ENCODE measurements at regions not wholly inside any gene's neighbourhood (a gene's known extent, or its start where the extent isn't known, plus 50 kb on each side); places are given as distances from the start of the nearest gene placed in this dataset.

GRCh38 chr2:133780997-133781513 lies 212.8 kb upstream of the NCKAP5 start:
- H3K4me3 ChIP-seq (replicated peaks; ENCODE audit: low read depth, low read length): no peak overlapping the region
- no peak for DNase-seq (ENCODE audit: extremely low read depth, low read depth)
- TF ChIP-seq CTCF (IDR thresholded peaks at IDR 0.05; ENCODE audit: low read depth, low read length, missing control alignments): no peak

- no peak for TF ChIP-seq CTCF (IDR thresholded peaks at IDR 0.05; ENCODE audit: low read depth, low read length, missing control alignments)
- no peak overlapping the region for H3K4me3 ChIP-seq (replicated peaks; ENCODE audit: low read depth, low read length)
- no peak for DNase-seq (ENCODE audit: extremely low read depth, low read depth)
These were observed 218.9 kb upstream of the NCKAP5 start for GRCh38 chr2:133787207-133787606.

GRCh38 chr2:133787651-133788050 lies 219.4 kb upstream of the NCKAP5 start:
- DNase-seq (ENCODE audit: extremely low read depth, low read depth): no peak
- no peak overlapping the region for H3K4me3 ChIP-seq (replicated peaks; ENCODE audit: low read depth, low read length)
- TF ChIP-seq CTCF (IDR thresholded peaks at IDR 0.05; ENCODE audit: low read depth, low read length, missing control alignments): no peak

GRCh38 chr2:133788386-133788785 lies 220.1 kb upstream of the NCKAP5 start:
- TF ChIP-seq CTCF (IDR thresholded peaks at IDR 0.05; ENCODE audit: low read depth, low read length, missing control alignments): no peak
- no peak overlapping the region for H3K4me3 ChIP-seq (replicated peaks; ENCODE audit: low read depth, low read length)
- DNase-seq (ENCODE audit: extremely low read depth, low read depth): no peak

- DNase-seq (ENCODE audit: extremely low read depth, low read depth): no peak
- TF ChIP-seq CTCF (IDR thresholded peaks at IDR 0.05; ENCODE audit: low read depth, low read length, missing control alignments): no peak
- no peak overlapping the region for H3K4me3 ChIP-seq (replicated peaks; ENCODE audit: low read depth, low read length)
These were observed 221.5 kb upstream of the NCKAP5 start for GRCh38 chr2:133789743-133790142.

- no peak for TF ChIP-seq CTCF (IDR thresholded peaks at IDR 0.05; ENCODE audit: low read depth, low read length, missing control alignments)
- no peak for DNase-seq (ENCODE audit: extremely low read depth, low read depth)
These were observed 222.4 kb upstream of the NCKAP5 start for GRCh38 chr2:133790711-133791110.

GRCh38 chr2:133791191-133791590 lies 222.9 kb upstream of the NCKAP5 start:
- TF ChIP-seq CTCF (IDR thresholded peaks at IDR 0.05; ENCODE audit: low read depth, low read length, missing control alignments): no peak
- no peak overlapping the region for H3K4me3 ChIP-seq (replicated peaks; ENCODE audit: low read depth, low read length)
- DNase-seq (ENCODE audit: extremely low read depth, low read depth): no peak

More at GRCh38 chr2:133790711-133791110, 222.4 kb upstream of the NCKAP5 start:
- H3K4me3 ChIP-seq (replicated peaks; ENCODE audit: low read depth, low read length): no peak overlapping the region

Data from HFF-Myc (cell line).